BLaER1 (cell line): ENCODE measurements at regions not wholly inside any gene's neighbourhood (a gene's known extent, or its start where the extent isn't known, plus 50 kb on each side); places are given as distances from the start of the nearest gene placed in this dataset.

Experiments
- H3K27ac ChIP-seq: shearing (Covaris generic); formaldehyde crosslinking; 2 replicates; pipeline ENCODE4 v1.8.1; 2022
- H3K27me3 ChIP-seq: shearing (Covaris generic); formaldehyde crosslinking; 2 replicates; pipeline ENCODE4 v1.8.1; 2022
- H3K36me3 ChIP-seq: shearing (Covaris generic); formaldehyde crosslinking; 2 replicates; pipeline ENCODE4 v1.8.1; 2022
- H3K4me1 ChIP-seq: shearing (Covaris generic); formaldehyde crosslinking; 2 replicates; pipeline ENCODE4 v1.8.1; 2022
- H3K4me2 ChIP-seq: shearing (Covaris generic); formaldehyde crosslinking; 2 replicates; pipeline ENCODE4 v1.8.1; 2022
- H3K4me3 ChIP-seq: shearing (Covaris generic); formaldehyde crosslinking; 2 replicates; pipeline ENCODE4 v1.8.1; 2022
- H3K9ac ChIP-seq: shearing (Covaris generic); formaldehyde crosslinking; 2 replicates; pipeline ENCODE4 v1.8.1; 2022
- H3K9me3 ChIP-seq: shearing (Covaris generic); formaldehyde crosslinking; 2 replicates; pipeline ENCODE4 v1.8.1; 2022
- H4K20me1 ChIP-seq: shearing (Covaris generic); formaldehyde crosslinking; 2 replicates; pipeline ENCODE4 v1.8.1; 2022
- Cebpa-rat ChIP-seq: shearing (Covaris generic); IDR thresholded peaks from 2 replicates; pipeline ENCODE4 v1.8.1; 2022

DNA sequence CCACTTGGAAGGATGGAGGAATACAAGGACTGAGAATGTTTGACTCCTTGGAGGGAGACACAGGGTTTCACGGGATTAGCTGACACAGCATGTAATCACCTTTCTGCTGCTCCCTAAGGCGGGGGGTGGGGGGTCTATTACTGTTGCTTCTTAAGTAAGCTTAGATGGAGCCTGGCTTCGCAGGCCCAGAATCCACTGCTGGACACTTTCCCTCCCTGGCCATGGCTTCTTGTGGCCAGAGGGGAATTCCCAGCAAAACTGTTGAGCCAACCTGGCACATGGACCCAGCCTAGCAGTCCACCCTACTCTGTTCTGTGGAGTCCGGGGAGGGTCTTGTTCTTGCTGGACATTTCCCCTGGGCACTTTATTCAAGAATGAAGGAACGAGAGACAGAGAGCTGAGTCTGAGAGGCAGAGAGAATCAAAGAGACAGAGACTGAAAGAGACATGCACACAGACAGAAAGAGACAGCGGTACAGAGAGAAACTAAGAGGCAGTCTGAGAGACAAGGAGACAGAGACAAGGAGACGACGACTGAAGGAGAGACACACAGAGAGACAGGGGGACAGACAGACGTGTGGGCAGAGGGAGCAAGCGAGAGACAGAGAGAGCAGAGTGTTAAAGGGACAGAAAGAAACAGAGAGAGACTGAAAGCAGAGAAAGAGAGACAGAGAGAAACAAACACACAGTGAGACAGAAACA, 55.6 kb upstream of the DLG1 start:
- peak overlapping the region; percentile 19 for H3K4me3 ChIP-seq
- no peaks in the 10 kb centered on the region for H3K27me3 ChIP-seq
- H3K36me3 ChIP-seq: no peaks in the 10 kb centered on the region
- TF ChIP-seq Cebpa-rat: no peak
- peak overlapping the region; percentile 95 for H3K4me2 ChIP-seq
- H3K4me1 ChIP-seq: peaks cover 50% of the 10 kb centered on the region
- peak overlapping the region; percentile 54; the same call in 1 of the 2 replicates for H3K9ac ChIP-seq
- H3K9me3 ChIP-seq: peaks cover 12% of the 10 kb centered on the region
- H4K20me1 ChIP-seq: no peaks in the 10 kb centered on the region
- H3K27ac ChIP-seq: peak overlapping the region; percentile 70

- Histone ChIP-seq H3K36me3 (no peaks in the 10 kb centered on the region), H3K4me3 (no peak overlapping the region), H3K9ac (no peak overlapping the region), H3K27ac (no peak overlapping the region), H3K4me2 (peak overlapping the region; percentile 95), H3K27me3 (no peaks in the 10 kb centered on the region), H4K20me1 (no peaks in the 10 kb centered on the region), H3K4me1 (peaks cover 50% of the 10 kb centered on the region), H3K9me3 (peaks cover 4% of the 10 kb centered on the region; the same call in 1 of the 2 replicates)
- TF ChIP-seq Cebpa-rat: no peak
Measured at GRCh38 chr3:197353001-197353866, 54.8 kb upstream of the DLG1 start.

GRCh38 chr3:197352382-197352781, 54.0 kb upstream of the DLG1 start:
- Histone ChIP-seq H3K27ac (no peak overlapping the region), H3K4me1 (peaks cover 50% of the 10 kb centered on the region), H3K4me2 (peak overlapping the region; percentile 27), H3K4me3 (no peak overlapping the region), H3K9me3 (no peaks in the 10 kb centered on the region), H3K27me3 (no peaks in the 10 kb centered on the region), H3K36me3 (no peaks in the 10 kb centered on the region), H3K9ac (no peak overlapping the region), H4K20me1 (no peaks in the 10 kb centered on the region)
- no peak for TF ChIP-seq Cebpa-rat

- Histone ChIP-seq H3K9me3 (no peaks in the 10 kb centered on the region), H3K27me3 (no peaks in the 10 kb centered on the region), H3K4me3 (no peak overlapping the region), H3K4me1 (peaks cover 35% of the 10 kb centered on the region), H3K4me2 (no peak overlapping the region), H3K27ac (no peak overlapping the region), H3K9ac (no peak overlapping the region), H3K36me3 (no peaks in the 10 kb centered on the region), H4K20me1 (no peaks in the 10 kb centered on the region)
- no peak for TF ChIP-seq Cebpa-rat
Measured at GRCh38 chr3:197350446-197350845, 52.0 kb upstream of the DLG1 start.

- Histone ChIP-seq H3K27ac (no peak overlapping the region), H3K36me3 (no peaks in the 10 kb centered on the region), H3K4me2 (no peak overlapping the region), H3K27me3 (no peaks in the 10 kb centered on the region), H3K4me1 (peaks cover 30% of the 10 kb centered on the region), H3K4me3 (no peak overlapping the region), H4K20me1 (no peaks in the 10 kb centered on the region), H3K9me3 (no peaks in the 10 kb centered on the region), H3K9ac (no peak overlapping the region)
- TF ChIP-seq Cebpa-rat: no peak
Measured at GRCh38 chr3:197349368-197349767, 51.0 kb upstream of the DLG1 start.
